ENCODE measurements at regions not wholly inside any gene's neighbourhood (a gene's known extent, or its start where the extent isn't known, plus 50 kb on each side); places are given as distances from the start of the nearest gene placed in this dataset.

GRCh38 chr5:23448627-23449026 lies 58.8 kb upstream of the PRDM9 start:
- TF ChIP-seq POLR2A (IDR thresholded peaks at IDR 0.05), result no peak
- TF ChIP-seq CTCF (IDR thresholded peaks at IDR 0.05), result no peak
